SK-N-SH (cell line): ENCODE measurements at regions not wholly inside any gene's neighbourhood (a gene's known extent, or its start where the extent isn't known, plus 50 kb on each side); places are given as distances from the start of the nearest gene placed in this dataset.

ENCODE experiments used
- CTCF ChIA-PET: fragments of 300-600, 350-600 bp; formaldehyde crosslinking; extraction: SDS; loops from one replicate; lab custom pipeline; 2021; lab: Yijun Ruan, JAX
- POLR2A ChIA-PET: fragments of 350-600 bp; sonication (Branson Sonifier 250); formaldehyde crosslinking; extraction: SDS; loops from one replicate; lab custom pipeline; 2020; ENCODE audit warnings: antibody characterized with exemption, inconsistent platforms; lab: Yijun Ruan, JAX
- DNase-seq: peaks from one replicate; pipeline ENCODE4 v3.0.0; 2012
- H2AFZ ChIP-seq: fragments of 200-600 bp; sonication (generic); 2 replicates; pipeline ENCODE4 v1.8.1; 2016; ENCODE audit warnings: antibody characterized with exemption, mild to moderate bottlenecking, low read depth
- H3F3A ChIP-seq: fragments of 200-600 bp; sonication (generic); replicated peaks from 2 replicates; pipeline ENCODE3; 2016; ENCODE audit warnings: antibody characterized with exemption, mild to moderate bottlenecking; ENCODE audit not compliant: insufficient read depth
- H3K27ac ChIP-seq, 2 experiments: fragments of 200-500 bp in 1 of 2; fragments of 200-600 bp in 1 of 2; sonication (Bioruptor generic) in 1 of 2; sonication (generic), shearing (Covaris generic) in 1 of 2; 2 replicates each; pipeline versions ENCODE4 v1.5.1 to v1.6.1; 2014 to 2016; ENCODE audit warnings: low read depth in 2 of 2, inconsistent platforms in 1 of 2, low read length in 1 of 2, mild to moderate bottlenecking in 1 of 2, mixed read lengths in 1 of 2
- H3K27me3 ChIP-seq: fragments of 200-600 bp; sonication (generic), shearing (Covaris generic); 2 replicates; pipeline ENCODE4 v1.6.1; 2016; ENCODE audit warnings: mixed run types; ENCODE audit not compliant: insufficient read depth
- H3K36me3 ChIP-seq, 2 experiments: fragments of 200-500 bp in 1 of 2; fragments of 200-600 bp in 1 of 2; sonication (Bioruptor generic) in 1 of 2; sonication (generic) in 1 of 2; replicated peaks in 1 of 2; 2 replicates each; pipeline versions ENCODE3 to v1.5.1; 2014 to 2016; ENCODE audit warnings: low read length in 1 of 2, mild to moderate bottlenecking in 1 of 2; ENCODE audit not compliant: insufficient read depth in 2 of 2, control insufficient read depth in 1 of 2
- H3K4me1 ChIP-seq, 2 experiments: fragments of 200-500 bp in 1 of 2; fragments of 200-600 bp in 1 of 2; sonication (Bioruptor generic) in 1 of 2; sonication (generic), shearing (Covaris generic) in 1 of 2; 2 replicates each; pipeline versions ENCODE4 v1.5.1 to v1.6.1; 2014 to 2016; ENCODE audit warnings: low read depth in 1 of 2, low read length in 1 of 2, mixed run types in 1 of 2; ENCODE audit not compliant: insufficient read depth in 2 of 2, control insufficient read depth in 1 of 2
- H3K4me2 ChIP-seq: fragments of 200-600 bp; sonication (generic), shearing (Covaris generic); 2 replicates; pipeline ENCODE4 v1.6.1; 2017; ENCODE audit warnings: mixed run types
- H3K4me3 ChIP-seq, 2 experiments: fragments of 200-500 bp in 1 of 2; fragments of 200-600 bp in 1 of 2; sonication (Bioruptor generic) in 1 of 2; sonication (generic), shearing (Covaris generic) in 1 of 2; 2 replicates each; pipeline versions ENCODE4 v1.5.1 to v1.8.1; 2014 to 2016; ENCODE audit warnings: low read depth in 2 of 2, inconsistent platforms in 1 of 2, low read length in 1 of 2, mild to moderate bottlenecking in 1 of 2, mixed read lengths in 1 of 2, moderate library complexity in 1 of 2
- H3K79me2 ChIP-seq: fragments of 200-600 bp; sonication (generic); 2 replicates; pipeline ENCODE4 v1.8.1; 2017; ENCODE audit warnings: mild to moderate bottlenecking; ENCODE audit not compliant: insufficient read depth
- H3K9ac ChIP-seq: fragments of 200-600 bp; sonication (generic); 2 replicates; pipeline ENCODE4 v1.6.1; 2017; ENCODE audit warnings: mixed run types
- H3K9me2 ChIP-seq: fragments of 200-600 bp; sonication (generic); 2 replicates; pipeline ENCODE4 v1.6.1; 2017; ENCODE audit warnings: mixed run types
- H3K9me3 ChIP-seq: fragments of 200-600 bp; sonication (generic); 2 replicates; pipeline ENCODE4 v1.6.1; 2017; ENCODE audit warnings: mixed run types, mild to moderate bottlenecking, moderate library complexity
- H4K20me1 ChIP-seq: fragments of 200-600 bp; sonication (generic); 2 replicates; pipeline ENCODE4 v1.6.1; 2017; ENCODE audit warnings: mild to moderate bottlenecking, mixed run types; ENCODE audit not compliant: insufficient read depth
- CHD2 ChIP-seq: fragments of 150-350 bp; IDR thresholded peaks from 2 replicates; pipeline ENCODE4 v1.6.1; 2018; ENCODE audit warnings: low read length; ENCODE audit not compliant: partially characterized antibody
- EZH2phosphoT487 ChIP-seq: fragments of 200-600 bp; sonication (generic); IDR thresholded peaks from 2 replicates; pipeline ENCODE4 v1.6.1; 2017; ENCODE audit warnings: low read depth, mixed run types, mild to moderate bottlenecking, antibody characterized with exemption, moderate library complexity, borderline replicate concordance
- FOXJ3 ChIP-seq: sonication (generic); formaldehyde crosslinking; IDR thresholded peaks from 2 replicates; pipeline ENCODE4 v1.5.1; 2020; ENCODE audit warnings: mild to moderate bottlenecking, missing genetic modification reagents
- GABPA ChIP-seq: IDR thresholded peaks from 2 replicates; pipeline ENCODE4 v1.4.0; 2012; ENCODE audit warnings: low read depth, mild to moderate bottlenecking
- GATA2 ChIP-seq: sonication (generic); formaldehyde crosslinking; IDR thresholded peaks from 2 replicates; pipeline ENCODE4 v1.5.0; 2020; ENCODE audit warnings: mild to moderate bottlenecking, missing genetic modification reagents
- NFIC ChIP-seq: IDR thresholded peaks from 2 replicates; pipeline ENCODE4 v1.4.0; 2012; ENCODE audit warnings: borderline replicate concordance
- POLR2AphosphoS5 ChIP-seq: IDR thresholded peaks from 2 replicates; pipeline ENCODE4 v1.6.1; 2012; ENCODE audit warnings: low read depth, low read length
- RAD21 ChIP-seq: IDR thresholded peaks from 2 replicates; pipeline ENCODE4 v1.6.1; 2012; ENCODE audit warnings: mild to moderate bottlenecking, low read length
- RFX5 ChIP-seq: IDR thresholded peaks from 2 replicates; pipeline ENCODE4 v1.6.1; 2012; ENCODE audit warnings: mild to moderate bottlenecking, improper control_type of control experiment, low read length
- YY1 ChIP-seq: IDR thresholded peaks from 2 replicates; pipeline ENCODE4 v1.4.0; 2012; ENCODE audit warnings: low read depth, mild to moderate bottlenecking
- WGBS: methylation state at CpG from one replicate; pipeline ENCODE4 v1.1.6; 2017; ENCODE audit warnings: low lambda C conversion rate; 5-methylcytosine and 5-hydroxymethylcytosine counted together
- TF ChIP-seq, protein P1 (sequence below): IDR thresholded peaks from 2 replicates; pipeline ENCODE4 v1.4.0; 2012; ENCODE audit warnings: low read depth, borderline replicate concordance

DNA sequence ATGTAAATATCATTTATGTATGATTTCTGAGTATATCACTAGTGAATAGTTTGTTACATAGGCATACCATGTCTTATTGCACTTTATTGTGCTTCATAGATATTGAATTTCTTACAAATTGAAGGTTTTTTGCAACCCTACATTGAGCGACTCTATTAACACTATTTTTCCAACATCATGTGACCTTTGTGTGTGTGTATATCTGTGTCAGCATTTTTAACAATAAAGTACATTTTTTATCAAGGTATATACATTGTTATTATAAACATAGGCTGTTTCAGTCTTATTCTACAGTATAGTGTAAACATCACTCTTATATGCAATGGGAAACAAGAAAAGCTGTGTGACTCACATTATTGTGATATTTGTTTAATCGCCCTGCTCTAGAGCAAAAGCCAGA is 1944.9 kb downstream of the TP53TG3F start:
- H3K9me2 ChIP-seq, result no peaks in the 10 kb centered on the region
- no peaks in the 10 kb centered on the region; a peak in 1 of 4 replicates for H3K4me1 ChIP-seq
- H3K9ac ChIP-seq, result no peak overlapping the region
- no peak overlapping the region for H3K4me2 ChIP-seq
- no peaks in the 10 kb centered on the region for H3K27me3 ChIP-seq
- no peaks in the 10 kb centered on the region for H3F3A ChIP-seq
- no peaks in the 10 kb centered on the region for H3K9me3 ChIP-seq
- ChIA-PET POLR2A (no interaction called here), CTCF (interaction anchor here (1.2 to 3.8 kb wide), 3 partner anchors 13 to 28 kb away, joined by 3 to 30 read pairs (median 13); no protein-coding TSS in a partner anchor)
- no peaks in the 10 kb centered on the region for H4K20me1 ChIP-seq
- H3K36me3 ChIP-seq, result no peaks in the 10 kb centered on the region
- TF ChIP-seq, protein P1, sequence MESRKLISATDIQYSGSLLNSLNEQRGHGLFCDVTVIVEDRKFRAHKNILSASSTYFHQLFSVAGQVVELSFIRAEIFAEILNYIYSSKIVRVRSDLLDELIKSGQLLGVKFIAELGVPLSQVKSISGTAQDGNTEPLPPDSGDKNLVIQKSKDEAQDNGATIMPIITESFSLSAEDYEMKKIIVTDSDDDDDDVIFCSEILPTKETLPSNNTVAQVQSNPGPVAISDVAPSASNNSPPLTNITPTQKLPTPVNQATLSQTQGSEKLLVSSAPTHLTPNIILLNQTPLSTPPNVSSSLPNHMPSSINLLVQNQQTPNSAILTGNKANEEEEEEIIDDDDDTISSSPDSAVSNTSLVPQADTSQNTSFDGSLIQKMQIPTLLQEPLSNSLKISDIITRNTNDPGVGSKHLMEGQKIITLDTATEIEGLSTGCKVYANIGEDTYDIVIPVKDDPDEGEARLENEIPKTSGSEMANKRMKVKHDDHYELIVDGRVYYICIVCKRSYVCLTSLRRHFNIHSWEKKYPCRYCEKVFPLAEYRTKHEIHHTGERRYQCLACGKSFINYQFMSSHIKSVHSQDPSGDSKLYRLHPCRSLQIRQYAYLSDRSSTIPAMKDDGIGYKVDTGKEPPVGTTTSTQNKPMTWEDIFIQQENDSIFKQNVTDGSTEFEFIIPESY, result no peak
- H2AFZ ChIP-seq, result no peak overlapping the region
- H3K79me2 ChIP-seq, result no peaks in the 10 kb centered on the region
- H3K4me3 ChIP-seq, result no peak overlapping the region
- DNase-seq, result no peak
- H3K27ac ChIP-seq, result no peak overlapping the region
- 0% methylated on average over 2 of the region's 2 CpGs for WGBS

DNA sequence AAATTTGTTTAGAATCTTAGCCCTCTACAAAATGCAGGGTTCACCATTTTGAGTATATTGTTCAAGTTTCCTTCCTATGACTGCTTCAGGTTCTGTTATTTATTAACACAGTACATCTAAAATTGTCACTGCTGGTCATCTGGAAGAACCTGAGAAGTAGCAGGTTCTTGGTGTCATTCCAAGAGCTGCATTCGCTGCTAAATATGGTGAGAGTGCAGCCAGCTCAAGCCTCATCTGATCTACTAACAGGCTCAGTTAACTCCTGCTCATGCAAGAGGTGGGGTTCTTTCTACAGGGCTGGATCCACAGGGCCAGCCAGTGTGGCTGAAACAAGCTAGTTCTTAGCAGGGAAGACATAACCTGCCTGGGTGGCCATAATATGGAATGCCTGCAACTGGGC is 1946.1 kb downstream of the TP53TG3F start:
- WGBS, result 0% methylated on average over 1 of the region's 1 CpG

DNA sequence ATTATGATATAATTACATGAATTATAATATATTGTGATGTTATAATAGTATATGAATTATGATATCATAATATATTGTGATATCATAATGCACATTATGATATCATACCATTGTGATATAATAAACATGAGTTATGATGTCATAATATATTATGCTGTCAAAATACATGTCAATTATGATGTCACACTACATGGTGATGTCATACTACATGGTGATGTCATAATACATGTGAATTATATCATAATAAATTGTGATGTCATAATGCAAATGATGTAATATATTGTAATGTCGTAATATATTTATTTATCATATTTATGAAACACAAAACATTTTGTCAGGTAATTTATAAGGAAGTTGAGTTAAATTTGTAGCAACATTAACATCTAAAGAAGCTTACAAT is 1950.1 kb downstream of the TP53TG3F start:
- POLR2A ChIA-PET, result no interaction called here
- no peaks in the 10 kb centered on the region for H3K79me2 ChIP-seq
- no peak overlapping the region for H3K9ac ChIP-seq
- H3K4me1 ChIP-seq, result no peaks in the 10 kb centered on the region; a peak in 1 of 4 replicates
- H3K9me2 ChIP-seq, result no peaks in the 10 kb centered on the region
- TF ChIP-seq RFX5 (no peak), GABPA (no peak), NFIC (no peak)
- no peak overlapping the region for H3K27ac ChIP-seq
- DNase-seq, result no peak
- no peaks in the 10 kb centered on the region for H3K36me3 ChIP-seq
- CTCF ChIA-PET, result interaction anchor here (1.2 to 6.8 kb wide), 2 partner anchors 18 to 22 kb away, joined by 3 to 35 read pairs; no protein-coding TSS in a partner anchor
- no peaks in the 10 kb centered on the region for H4K20me1 ChIP-seq
- H2AFZ ChIP-seq, result no peak overlapping the region
- H3K4me2 ChIP-seq, result no peak overlapping the region
- H3F3A ChIP-seq, result no peaks in the 10 kb centered on the region
- no peak overlapping the region for H3K4me3 ChIP-seq
- H3K27me3 ChIP-seq, result no peaks in the 10 kb centered on the region
- WGBS, result 3% methylated on average over 1 of the region's 1 CpG
- H3K9me3 ChIP-seq, result no peaks in the 10 kb centered on the region

More for the DNA sequence above, 1946.1 kb downstream of the TP53TG3F start:
- ChIA-PET POLR2A (no interaction called here), CTCF (interaction anchor here (1.0 to 3.8 kb wide), 5 partner anchors 11 to 364 kb away, joined by 3 to 30 read pairs (median 7); no protein-coding TSS in a partner anchor)
- no peaks in the 10 kb centered on the region for H3K36me3 ChIP-seq
- no peak for DNase-seq
- no peaks in the 10 kb centered on the region for H3K9me2 ChIP-seq
- no peaks in the 10 kb centered on the region for H3K9me3 ChIP-seq
- H4K20me1 ChIP-seq, result no peaks in the 10 kb centered on the region
- no peak overlapping the region for H2AFZ ChIP-seq
- TF ChIP-seq YY1, result no peak
- TF ChIP-seq RAD21, result no peak
- no peak for TF ChIP-seq EZH2phosphoT487
- no peak for TF ChIP-seq FOXJ3 (CRISPR knock-in tag)
- no peak for TF ChIP-seq GATA2 (CRISPR knock-in tag)
- TF ChIP-seq POLR2AphosphoS5, result no peak
- no peak for TF ChIP-seq GABPA
- no peak for TF ChIP-seq CHD2
- no peaks in the 10 kb centered on the region for H3F3A ChIP-seq
- no peaks in the 10 kb centered on the region; a peak in 1 of 4 replicates for H3K4me1 ChIP-seq
- H3K4me3 ChIP-seq, result no peak overlapping the region
- H3K27me3 ChIP-seq, result no peaks in the 10 kb centered on the region
- H3K27ac ChIP-seq, result no peak overlapping the region
- no peaks in the 10 kb centered on the region for H3K79me2 ChIP-seq
- no peak overlapping the region for H3K4me2 ChIP-seq
- H3K9ac ChIP-seq, result no peak overlapping the region
